Breast epithelium (tissue), 4 donors: ENCODE measurements at regions not wholly inside any gene's neighbourhood (a gene's known extent, or its start where the extent isn't known, plus 50 kb on each side); places are given as distances from the start of the nearest gene placed in this dataset.

ENCODE experiments used
- DNase-seq, 2 donors: peaks; one replicate each; pipeline ENCODE4 v3.0.0-alpha.2; 2019; ENCODE audit warnings: low spot score in 2 of 2
- H3K27ac ChIP-seq, 2 donors: fragments of 200-600 bp; sonication (generic) in 1 of 2; one replicate each; pipeline ENCODE4 v1.5.1; 2016 to 2019; ENCODE audit warnings: mild to moderate bottlenecking in 1 of 2
- H3K27me3 ChIP-seq, 2 donors: fragments of 200-600 bp; sonication (generic) in 1 of 2; one replicate each; pipeline versions ENCODE4 v1.5.1 to v1.6.0; 2017 to 2019; ENCODE audit warnings: control low read depth in 1 of 2, mild to moderate bottlenecking in 1 of 2
- H3K36me3 ChIP-seq: fragments of 200-600 bp; one replicate; pipeline ENCODE4 v1.5.1; 2019
- H3K4me1 ChIP-seq, 2 donors: fragments of 200-600 bp; sonication (generic); one replicate each; pipeline ENCODE4 v1.5.1; 2016 to 2019; ENCODE audit warnings: control low read depth in 1 of 2
- H3K4me3 ChIP-seq, 3 donors: fragments of 200-600 bp; sonication (generic); 1 replicate in 2 of 3; 2 replicates in 1 of 3; pipeline ENCODE4 v1.5.1; 2016 to 2019; ENCODE audit warnings: mild to moderate bottlenecking in 3 of 3, moderate library complexity in 2 of 3
- H3K9me3 ChIP-seq, 2 donors: fragments of 200-600 bp; sonication (generic) in 1 of 2; one replicate each; pipeline ENCODE4 v1.5.1; 2016 to 2019; ENCODE audit warnings: control low read depth in 1 of 2
- CTCF ChIP-seq, 3 donors: fragments of 450-650 bp; IDR thresholded peaks; one replicate each; pipeline ENCODE4 v1.5.1; 2016 to 2017; ENCODE audit warnings: antibody characterized with exemption in 3 of 3, mild to moderate bottlenecking in 3 of 3, moderate library complexity in 3 of 3
- POLR2A ChIP-seq: fragments of 450-650 bp; IDR thresholded peaks from one replicate; pipeline ENCODE4 v1.6.1; 2016; ENCODE audit warnings: antibody characterized with exemption, mild to moderate bottlenecking, moderate library complexity
- POLR2AphosphoS5 ChIP-seq, 3 donors: sonication (generic); formaldehyde crosslinking; IDR thresholded peaks; one replicate each; pipeline ENCODE4 v1.6.1; 2017; ENCODE audit warnings: antibody characterized with exemption in 3 of 3
- intact Hi-C: fragments of 100-400 bp; cut with DNase I; formaldehyde crosslinking; loops from one replicate; pipeline ENCODE4 v1.15.1; 2023; ENCODE audit warnings: low total_unique reads

- intact Hi-C loops: no loop called here
- Histone ChIP-seq H3K4me1 (no peaks in the 10 kb centered on the region), H3K36me3 (no peaks in the 10 kb centered on the region), H3K27ac (peak overlapping the region in 1 of 2 donors; percentile 72), H3K4me3 (peak overlapping the region in 1 of 3 donors; percentile 62), H3K27me3 (no peaks in the 10 kb centered on the region), H3K9me3 (peaks cover 10 to 14% of the 10 kb centered on the region in 2 donors)
- TF ChIP-seq POLR2A (no peak), CTCF (IDR thresholded peaks at IDR 0.05) (no peak), POLR2AphosphoS5 (IDR thresholded peaks at IDR 0.05) (no peak)
- no peak for DNase-seq
Observed at GRCh38 chr2:128474036-128474955, 155.6 kb upstream of the HS6ST1 start.

- no peaks in the 10 kb centered on the region for H3K4me1 ChIP-seq
- no peaks in the 10 kb centered on the region for H3K36me3 ChIP-seq
- no peak for DNase-seq
- TF ChIP-seq POLR2A (no peak), POLR2AphosphoS5 (IDR thresholded peaks at IDR 0.05) (no peak), CTCF (IDR thresholded peaks at IDR 0.05) (no peak)
- H3K27ac ChIP-seq: no peak overlapping the region
- peaks cover 3 to 7% of the 10 kb centered on the region in 2 donors for H3K9me3 ChIP-seq
- intact Hi-C loops: no loop called here
- no peak overlapping the region for H3K4me3 ChIP-seq
- no peaks in the 10 kb centered on the region for H3K27me3 ChIP-seq
Observed at GRCh38 chr2:128474962-128475361, 156.3 kb upstream of the HS6ST1 start.

- H3K27ac ChIP-seq: no peak overlapping the region
- no peaks in the 10 kb centered on the region for H3K36me3 ChIP-seq
- H3K4me1 ChIP-seq: no peaks in the 10 kb centered on the region
- DNase-seq: no peak
- intact Hi-C loops: no loop called here
- no peaks in the 10 kb centered on the region for H3K27me3 ChIP-seq
- peaks cover 0 to under 1% of the 10 kb centered on the region in 2 donors for H3K9me3 ChIP-seq
- no peak for TF ChIP-seq POLR2AphosphoS5 (IDR thresholded peaks at IDR 0.05)
- TF ChIP-seq POLR2A: no peak
- TF ChIP-seq CTCF (IDR thresholded peaks at IDR 0.05): no peak
- H3K4me3 ChIP-seq: no peak overlapping the region
Observed at GRCh38 chr2:128475427-128476211, 157.0 kb upstream of the HS6ST1 start.

GRCh38 chr2:128477026-128477820 lies 158.6 kb upstream of the HS6ST1 start:
- intact Hi-C loops: no loop called here
- Histone ChIP-seq H3K9me3 (peaks cover 0 to 7% of the 10 kb centered on the region in 2 donors), H3K4me3 (no peak overlapping the region), H3K27ac (no peak overlapping the region), H3K27me3 (no peaks in the 10 kb centered on the region), H3K36me3 (no peaks in the 10 kb centered on the region), H3K4me1 (no peaks in the 10 kb centered on the region)
- no peak for TF ChIP-seq POLR2A
- no peak for TF ChIP-seq CTCF (IDR thresholded peaks at IDR 0.05)
- TF ChIP-seq POLR2AphosphoS5 (IDR thresholded peaks at IDR 0.05): no peak
- no peak for DNase-seq
